SJCRH30 (cell line): ENCODE measurements at regions not wholly inside any gene's neighbourhood (a gene's known extent, or its start where the extent isn't known, plus 50 kb on each side); places are given as distances from the start of the nearest gene placed in this dataset.

Experiments used
- DNase-seq, 2 experiments: peaks; one replicate each; pipeline ENCODE4 v3.0.0-alpha.2; 2015 to 2020
- H3K27ac ChIP-seq: fragments of 250-450 bp; sonication (Bioruptor Pico); 2 replicates; pipeline ENCODE4 v1.5.1; 2020; ENCODE audit warnings: mild to moderate bottlenecking, moderate library complexity
- H3K27me3 ChIP-seq: fragments of 250-450 bp; sonication (Bioruptor Pico); 2 replicates; pipeline ENCODE4 v1.5.1; 2020; ENCODE audit warnings: mild to moderate bottlenecking, moderate library complexity
- H3K36me3 ChIP-seq: fragments of 250-450 bp; sonication (Bioruptor Pico); 2 replicates; pipeline ENCODE4 v1.5.1; 2020; ENCODE audit warnings: mild to moderate bottlenecking, moderate library complexity
- H3K4me1 ChIP-seq: fragments of 250-450 bp; sonication (Bioruptor Pico); 2 replicates; pipeline ENCODE4 v1.5.1; 2020; ENCODE audit warnings: mild to moderate bottlenecking, moderate library complexity
- H3K4me3 ChIP-seq: fragments of 250-450 bp; sonication (Bioruptor Pico); 2 replicates; pipeline ENCODE4 v1.5.1; 2020; ENCODE audit warnings: mild to moderate bottlenecking, moderate library complexity
- H3K9me3 ChIP-seq: fragments of 250-450 bp; sonication (Bioruptor Pico); replicated peaks from 2 replicates; pipeline ENCODE4 v1.5.1; 2020; ENCODE audit warnings: mild to moderate bottlenecking, moderate library complexity

- Histone ChIP-seq H3K9me3 (no peaks in the 10 kb centered on the region), H3K27me3 (no peaks in the 10 kb centered on the region), H3K36me3 (no peaks in the 10 kb centered on the region), H3K4me1 (no peaks in the 10 kb centered on the region), H3K27ac (no peak overlapping the region), H3K4me3 (no peak overlapping the region)
- no peak for DNase-seq
Measured at GRCh38 chr1:83000286-83000685, 998.6 kb downstream of the TTLL7 start.

- DNase-seq = no peak
- Histone ChIP-seq H3K27ac (no peak overlapping the region), H3K4me3 (no peak overlapping the region), H3K9me3 (no peaks in the 10 kb centered on the region), H3K36me3 (no peaks in the 10 kb centered on the region), H3K4me1 (no peaks in the 10 kb centered on the region), H3K27me3 (no peaks in the 10 kb centered on the region)
Measured at GRCh38 chr1:82995951-82996350, 1003.0 kb downstream of the TTLL7 start.

GRCh38 chr1:82994616-82995263, 1004.2 kb downstream of the TTLL7 start:
- Histone ChIP-seq H3K4me3 (no peak overlapping the region), H3K27me3 (no peaks in the 10 kb centered on the region), H3K4me1 (no peaks in the 10 kb centered on the region), H3K9me3 (no peaks in the 10 kb centered on the region), H3K27ac (no peak overlapping the region), H3K36me3 (no peaks in the 10 kb centered on the region)
- DNase-seq = no peak

- H3K4me1 ChIP-seq = no peaks in the 10 kb centered on the region
- no peaks in the 10 kb centered on the region for H3K27me3 ChIP-seq
- no peaks in the 10 kb centered on the region for H3K36me3 ChIP-seq
- DNase-seq = no peak
- H3K27ac ChIP-seq = no peak overlapping the region
- H3K4me3 ChIP-seq = no peak overlapping the region
- H3K9me3 ChIP-seq = no peaks in the 10 kb centered on the region
Measured at GRCh38 chr1:82991569-82991968, 1007.4 kb downstream of the TTLL7 start.

GRCh38 chr1:82979593-82980236, 1019.2 kb downstream of the TTLL7 start:
- H3K36me3 ChIP-seq = no peaks in the 10 kb centered on the region
- H3K27me3 ChIP-seq = no peaks in the 10 kb centered on the region
- no peaks in the 10 kb centered on the region for H3K4me1 ChIP-seq
- no peaks in the 10 kb centered on the region for H3K9me3 ChIP-seq
- H3K4me3 ChIP-seq = no peak overlapping the region
- no peak for DNase-seq
- H3K27ac ChIP-seq = no peak overlapping the region

- no peak overlapping the region for H3K27ac ChIP-seq
- H3K27me3 ChIP-seq = no peaks in the 10 kb centered on the region
- H3K4me1 ChIP-seq = no peaks in the 10 kb centered on the region
- H3K36me3 ChIP-seq = no peaks in the 10 kb centered on the region
- no peak overlapping the region for H3K4me3 ChIP-seq
- H3K9me3 ChIP-seq = no peaks in the 10 kb centered on the region
- peak in 1 of 2 experiments; percentile 3 for DNase-seq
Measured at GRCh38 chr1:82978461-82979324, 1020.2 kb downstream of the TTLL7 start.

GRCh38 chr1:82972841-82973553, 1025.9 kb downstream of the TTLL7 start:
- Histone ChIP-seq H3K27me3 (no peaks in the 10 kb centered on the region), H3K4me3 (no peak overlapping the region), H3K36me3 (no peaks in the 10 kb centered on the region), H3K4me1 (no peaks in the 10 kb centered on the region), H3K27ac (no peak overlapping the region), H3K9me3 (no peaks in the 10 kb centered on the region)
- no peak for DNase-seq

GRCh38 chr1:82969340-82969739, 1029.6 kb downstream of the TTLL7 start:
- Histone ChIP-seq H3K36me3 (no peaks in the 10 kb centered on the region), H3K27me3 (no peaks in the 10 kb centered on the region), H3K9me3 (no peaks in the 10 kb centered on the region), H3K4me3 (no peak overlapping the region), H3K4me1 (no peaks in the 10 kb centered on the region), H3K27ac (no peak overlapping the region)
- no peak for DNase-seq

- Histone ChIP-seq H3K4me3 (no peak overlapping the region), H3K4me1 (no peaks in the 10 kb centered on the region), H3K9me3 (no peaks in the 10 kb centered on the region), H3K27ac (no peak overlapping the region), H3K27me3 (no peaks in the 10 kb centered on the region), H3K36me3 (no peaks in the 10 kb centered on the region)
- no peak for DNase-seq
Measured at GRCh38 chr1:82962658-82963057, 1036.3 kb downstream of the TTLL7 start.

GRCh38 chr1:82950606-82951200, 1048.2 kb downstream of the TTLL7 start:
- no peaks in the 10 kb centered on the region for H3K36me3 ChIP-seq

GRCh38 chr1:82948386-82948785, 1050.5 kb downstream of the TTLL7 start:
- no peaks in the 10 kb centered on the region for H3K36me3 ChIP-seq
- no peaks in the 10 kb centered on the region for H3K9me3 ChIP-seq
- H3K27ac ChIP-seq = no peak overlapping the region
- H3K4me3 ChIP-seq = no peak overlapping the region
- 0 out of 2 replicates have a peak, but pooled peaks cover 3% of the 10 kb centered on the region for H3K4me1 ChIP-seq
- no peaks in the 10 kb centered on the region for H3K27me3 ChIP-seq
- DNase-seq = no peak

More at GRCh38 chr1:82950606-82951200, 1048.2 kb downstream of the TTLL7 start:
- H3K27me3 ChIP-seq = no peaks in the 10 kb centered on the region
- no peak for DNase-seq
- H3K4me1 ChIP-seq = 0 out of 2 replicates have a peak, but pooled peaks cover 3% of the 10 kb centered on the region
- H3K27ac ChIP-seq = no peak overlapping the region
- no peak overlapping the region for H3K4me3 ChIP-seq
- no peaks in the 10 kb centered on the region for H3K9me3 ChIP-seq

- H3K4me1 ChIP-seq = 0 out of 2 replicates have a peak, but pooled peaks cover 3% of the 10 kb centered on the region
- DNase-seq = peak in 1 of 2 experiments; percentile 15
- H3K27me3 ChIP-seq = no peaks in the 10 kb centered on the region
- H3K9me3 ChIP-seq = no peaks in the 10 kb centered on the region
- H3K27ac ChIP-seq = no peak overlapping the region
- no peaks in the 10 kb centered on the region for H3K36me3 ChIP-seq
- H3K4me3 ChIP-seq = no peak overlapping the region
Measured at GRCh38 chr1:82947278-82947677, 1051.7 kb downstream of the TTLL7 start.

GRCh38 chr1:82946096-82946605, 1052.8 kb downstream of the TTLL7 start:
- no peaks in the 10 kb centered on the region for H3K27me3 ChIP-seq
- no peaks in the 10 kb centered on the region for H3K9me3 ChIP-seq
- no peak overlapping the region for H3K4me3 ChIP-seq
- H3K27ac ChIP-seq = no peak overlapping the region
- no peaks in the 10 kb centered on the region for H3K36me3 ChIP-seq
- DNase-seq = no peak
- 0 out of 2 replicates have a peak, but pooled peaks cover 3% of the 10 kb centered on the region for H3K4me1 ChIP-seq

GRCh38 chr1:82944822-82945221, 1054.1 kb downstream of the TTLL7 start:
- H3K27me3 ChIP-seq = no peaks in the 10 kb centered on the region
- no peaks in the 10 kb centered on the region for H3K36me3 ChIP-seq
- H3K4me3 ChIP-seq = no peak overlapping the region
- no peak overlapping the region for H3K27ac ChIP-seq
- H3K4me1 ChIP-seq = 0 out of 2 replicates have a peak, but pooled peaks cover 3% of the 10 kb centered on the region
- DNase-seq = no peak
- H3K9me3 ChIP-seq = no peaks in the 10 kb centered on the region
